ENCODE measurements at regions not wholly inside any gene's neighbourhood (a gene's known extent, or its start where the extent isn't known, plus 50 kb on each side); places are given as distances from the start of the nearest gene placed in this dataset.

- DNase-seq (no peak), ATAC-seq (no peak)
- Mint-ChIP-seq H3K4me1 (no peaks in the 10 kb centered on the region), H3K36me3 (peaks cover 6% of the 10 kb centered on the region), H3K27me3 (ENCODE audit: low read depth in 2 of 2) (no peaks in the 10 kb centered on the region), H3K4me3 (no peak overlapping the region), H3K27ac (no peak overlapping the region), H3K9me3 (peaks cover 8 to 13% of the 10 kb centered on the region in 2 donors)
- no peak for TF ChIP-seq CTCF (IDR thresholded peaks at IDR 0.05)
- Histone ChIP-seq H3K36me3 (ENCODE audit: control insufficient read depth, insufficient read depth, low read length) (no peaks in the 10 kb centered on the region), H3K4me1 (ENCODE audit: control insufficient read depth, insufficient read depth, low read length) (no peaks in the 10 kb centered on the region), H3K27me3 (ENCODE audit: control insufficient read depth, insufficient read depth, low read length) (no peaks in the 10 kb centered on the region), H3K9me3 (ENCODE audit: control insufficient read depth, insufficient read depth, low read length) (peaks cover 3% of the 10 kb centered on the region), H3K27ac (ENCODE audit: low read length) (no peak overlapping the region), H3K4me3 (ENCODE audit: low read length) (no peak overlapping the region)
- whole genome bisulfite sequencing (ENCODE audit: insufficient coverage) = 62% methylated on average over 4 of the region's 4 CpGs
- intact Hi-C loops (cut with micrococcal nuclease) = no loop called here
These were observed 1478.3 kb upstream of the CDH9 start for GRCh38 chr5:28516722-28517121.

GRCh38 chr5:28512648-28513047 lies 1474.3 kb upstream of the CDH9 start:
- no peak overlapping the region for H3K27ac ChIP-seq (ENCODE audit: low read length)
- Mint-ChIP-seq H3K27ac (no peak overlapping the region), H3K36me3 (peaks cover 6% of the 10 kb centered on the region), H3K4me1 (no peaks in the 10 kb centered on the region), H3K9me3 (peaks cover 8 to 15% of the 10 kb centered on the region in 2 donors), H3K4me3 (no peak overlapping the region), H3K27me3 (ENCODE audit: low read depth in 2 of 2) (no peaks in the 10 kb centered on the region)
- no peak for TF ChIP-seq CTCF (IDR thresholded peaks at IDR 0.05)
- H3K9me3 ChIP-seq (ENCODE audit: control insufficient read depth, insufficient read depth, low read length) = peaks cover 9% of the 10 kb centered on the region
- DNase-seq (no peak), ATAC-seq (no peak)
- no peak overlapping the region for H3K4me3 ChIP-seq (ENCODE audit: low read length)
- 28% methylated on average over 3 of the region's 4 CpGs for WGBS (ENCODE audit: insufficient coverage)
- no peaks in the 10 kb centered on the region for H3K4me1 ChIP-seq (ENCODE audit: control insufficient read depth, insufficient read depth, low read length)
- intact Hi-C loops (cut with micrococcal nuclease) = no loop called here
- H3K27me3 ChIP-seq (ENCODE audit: control insufficient read depth, insufficient read depth, low read length) = no peaks in the 10 kb centered on the region
- no peaks in the 10 kb centered on the region for H3K36me3 ChIP-seq (ENCODE audit: control insufficient read depth, insufficient read depth, low read length)

GRCh38 chr5:28505121-28505520 lies 1466.7 kb upstream of the CDH9 start:
- DNase-seq (no peak), ATAC-seq (no peak)
- 92% methylated on average over 1 of the region's 1 CpG for WGBS (ENCODE audit: insufficient coverage)
- Histone ChIP-seq H3K27me3 (ENCODE audit: control insufficient read depth, insufficient read depth, low read length) (no peaks in the 10 kb centered on the region), H3K4me1 (ENCODE audit: control insufficient read depth, insufficient read depth, low read length) (no peaks in the 10 kb centered on the region), H3K27ac (ENCODE audit: low read length) (no peak overlapping the region), H3K9me3 (ENCODE audit: control insufficient read depth, insufficient read depth, low read length) (peaks cover 14% of the 10 kb centered on the region), H3K36me3 (ENCODE audit: control insufficient read depth, insufficient read depth, low read length) (no peaks in the 10 kb centered on the region), H3K4me3 (ENCODE audit: low read length) (no peak overlapping the region)
- intact Hi-C loops (cut with micrococcal nuclease) = no loop called here
- no peaks in the 10 kb centered on the region for H3K27me3 Mint-ChIP-seq (ENCODE audit: low read depth in 2 of 2)
- H3K36me3 Mint-ChIP-seq = no peaks in the 10 kb centered on the region
- no peak overlapping the region for H3K4me3 Mint-ChIP-seq
- no peak for TF ChIP-seq CTCF (IDR thresholded peaks at IDR 0.05)
- peaks cover 6 to 9% of the 10 kb centered on the region in 2 donors for H3K9me3 Mint-ChIP-seq
- H3K27ac Mint-ChIP-seq = no peak overlapping the region
- no peaks in the 10 kb centered on the region for H3K4me1 Mint-ChIP-seq

GRCh38 chr5:28500511-28500910 lies 1462.1 kb upstream of the CDH9 start:
- no peak for TF ChIP-seq CTCF (IDR thresholded peaks at IDR 0.05)
- H3K4me3 ChIP-seq (ENCODE audit: low read length) = no peak overlapping the region
- intact Hi-C loops (cut with micrococcal nuclease) = no loop called here
- no peaks in the 10 kb centered on the region for H3K27me3 ChIP-seq (ENCODE audit: control insufficient read depth, insufficient read depth, low read length)
- WGBS (ENCODE audit: insufficient coverage) = 62% methylated on average over 1 of the region's 2 CpGs
- H3K9me3 ChIP-seq (ENCODE audit: control insufficient read depth, insufficient read depth, low read length) = no peaks in the 10 kb centered on the region
- Mint-ChIP-seq H3K4me1 (no peaks in the 10 kb centered on the region), H3K4me3 (no peak overlapping the region), H3K9me3 (peaks cover 14 to 16% of the 10 kb centered on the region in 2 donors), H3K27me3 (ENCODE audit: low read depth in 2 of 2) (no peaks in the 10 kb centered on the region), H3K27ac (no peak overlapping the region), H3K36me3 (no peaks in the 10 kb centered on the region)
- H3K27ac ChIP-seq (ENCODE audit: low read length) = no peak overlapping the region
- ATAC-seq = no peak
- no peaks in the 10 kb centered on the region for H3K36me3 ChIP-seq (ENCODE audit: control insufficient read depth, insufficient read depth, low read length)
- no peak for DNase-seq
- H3K4me1 ChIP-seq (ENCODE audit: control insufficient read depth, insufficient read depth, low read length) = no peaks in the 10 kb centered on the region
